ENCODE measurements at regions not wholly inside any gene's neighbourhood (a gene's known extent, or its start where the extent isn't known, plus 50 kb on each side); places are given as distances from the start of the nearest gene placed in this dataset.

GRCh38 chr11:109061394-109061793 lies 360.6 kb upstream of the C11orf87 start:
- Histone ChIP-seq H3K9me2 (no peaks in the 10 kb centered on the region), H3F3A (replicated peaks; ENCODE audit: insufficient read depth) (no peaks in the 10 kb centered on the region), H3K27me3 (ENCODE audit: insufficient read depth) (no peaks in the 10 kb centered on the region), H2AFZ (ENCODE audit: low read depth) (no peak overlapping the region), H4K20me1 (ENCODE audit: insufficient read depth) (no peaks in the 10 kb centered on the region), H3K9ac (no peak overlapping the region), H3K4me2 (no peak overlapping the region), H3K27ac (ENCODE audit: low read depth in 2 of 2, low read length in 1 of 2) (no peak overlapping the region), H3K4me3 (ENCODE audit: low read depth in 2 of 2, low read length in 1 of 2) (no peak overlapping the region), H3K4me1 (ENCODE audit: control insufficient read depth in 1 of 2, insufficient read depth in 2 of 2, low read depth in 1 of 2, low read length in 1 of 2) (0 out of 4 replicates have a peak, but pooled peaks cover 0 to 3% of the 10 kb centered on the region in 2 experiments), H3K36me3 (replicated peaks in 1 of 2; ENCODE audit: control insufficient read depth in 1 of 2, insufficient read depth in 2 of 2, low read length in 1 of 2) (no peaks in the 10 kb centered on the region), H3K79me2 (ENCODE audit: insufficient read depth) (no peaks in the 10 kb centered on the region), H3K9me3 (no peaks in the 10 kb centered on the region)
- ChIA-PET CTCF (no interaction called here), POLR2A (no interaction called here)
- no peak for DNase-seq
- no peak for TF ChIP-seq POLR2AphosphoS5 (IDR thresholded peaks at IDR 0.05; ENCODE audit: low read depth, low read length)
- no peak for TF ChIP-seq RCOR1 (IDR thresholded peaks at IDR 0.05; ENCODE audit: low read length)
- no peak for TF ChIP-seq RXRA (IDR thresholded peaks at IDR 0.05; ENCODE audit: borderline replicate concordance, low read depth)
- TF ChIP-seq NFIC (IDR thresholded peaks at IDR 0.05; ENCODE audit: borderline replicate concordance), result no peak
- 91% methylated on average over 1 of the region's 1 CpG for WGBS (ENCODE audit: low lambda C conversion rate)

- Histone ChIP-seq H3K9me2 (no peaks in the 10 kb centered on the region), H3K27me3 (ENCODE audit: insufficient read depth) (no peaks in the 10 kb centered on the region), H2AFZ (ENCODE audit: low read depth) (no peak overlapping the region), H3K79me2 (ENCODE audit: insufficient read depth) (no peaks in the 10 kb centered on the region), H3K4me1 (ENCODE audit: control insufficient read depth in 1 of 2, insufficient read depth in 2 of 2, low read depth in 1 of 2, low read length in 1 of 2) (0 out of 4 replicates have a peak, but pooled peaks cover 0 to 3% of the 10 kb centered on the region in 2 experiments), H3F3A (replicated peaks; ENCODE audit: insufficient read depth) (no peaks in the 10 kb centered on the region), H3K9me3 (no peaks in the 10 kb centered on the region), H3K9ac (no peak overlapping the region), H3K36me3 (replicated peaks in 1 of 2; ENCODE audit: control insufficient read depth in 1 of 2, insufficient read depth in 2 of 2, low read length in 1 of 2) (no peaks in the 10 kb centered on the region), H3K27ac (ENCODE audit: low read depth in 2 of 2, low read length in 1 of 2) (no peak overlapping the region), H4K20me1 (ENCODE audit: insufficient read depth) (no peaks in the 10 kb centered on the region), H3K4me3 (ENCODE audit: low read depth in 2 of 2, low read length in 1 of 2) (no peak overlapping the region), H3K4me2 (no peak overlapping the region)
- WGBS (ENCODE audit: low lambda C conversion rate), result 82% methylated on average over 2 of the region's 2 CpGs
- DNase-seq, result no peak
- CTCF ChIA-PET, result interaction anchor here (1.1 kb wide), 1 partner anchor 10 kb away, joined by 3 read pairs; no protein-coding TSS in a partner anchor
- POLR2A ChIA-PET, result no interaction called here
- TF ChIP-seq YY1 (IDR thresholded peaks at IDR 0.05; ENCODE audit: low read depth), result no peak
- TF ChIP-seq TAF1 (IDR thresholded peaks at IDR 0.05; ENCODE audit: borderline replicate concordance, low read depth, low read length), result no peak
- TF ChIP-seq NRF1 (IDR thresholded peaks at IDR 0.05; ENCODE audit: low read depth, low read length), result no peak
- no peak for TF ChIP-seq RCOR1 (IDR thresholded peaks at IDR 0.05; ENCODE audit: low read length)
- no peak for TF ChIP-seq GATA2 (CRISPR knock-in tag; IDR thresholded peaks at IDR 0.05)
- TF ChIP-seq ZBTB33 (IDR thresholded peaks at IDR 0.05; ENCODE audit: borderline replicate concordance, low read depth), result no peak
- TF ChIP-seq IRF3 (IDR thresholded peaks at IDR 0.05; ENCODE audit: low read depth, low read length), result no peak
- TF ChIP-seq FOXM1 (IDR thresholded peaks at IDR 0.05; ENCODE audit: low read depth), result no peak
- no peak for TF ChIP-seq POLR2AphosphoS5 (IDR thresholded peaks at IDR 0.05; ENCODE audit: low read depth, low read length)
These were observed 359.5 kb upstream of the C11orf87 start for GRCh38 chr11:109062445-109062844.

Data from SK-N-SH (cell line).